BLaER1 treated with 17β-estradiol and CSF1 and Interleukin-3, amounts not matched to agents 10 nM and 100 nM (cell line): ENCODE measurements at regions not wholly inside any gene's neighbourhood (a gene's known extent, or its start where the extent isn't known, plus 50 kb on each side); places are given as distances from the start of the nearest gene placed in this dataset.

Source experiments
- H3K27ac ChIP-seq, 11 experiments: shearing (Covaris generic); formaldehyde crosslinking; 2 replicates each; pipeline ENCODE4 v1.8.1; 2022
- H3K27me3 ChIP-seq, 11 experiments: shearing (Covaris generic); formaldehyde crosslinking; 2 replicates each; pipeline ENCODE4 v1.8.1; 2022
- H3K36me3 ChIP-seq, 11 experiments: shearing (Covaris generic); formaldehyde crosslinking; 2 replicates each; pipeline ENCODE4 v1.8.1; 2022
- H3K4me1 ChIP-seq, 10 experiments: shearing (Covaris generic); formaldehyde crosslinking; 2 replicates each; pipeline ENCODE4 v1.8.1; 2022
- H3K4me2 ChIP-seq, 11 experiments: shearing (Covaris generic); formaldehyde crosslinking; 2 replicates each; pipeline ENCODE4 v1.8.1; 2022
- H3K4me3 ChIP-seq, 10 experiments: shearing (Covaris generic); formaldehyde crosslinking; 2 replicates each; pipeline ENCODE4 v1.8.1; 2022
- H3K9ac ChIP-seq, 11 experiments: shearing (Covaris generic); formaldehyde crosslinking; 2 replicates each; pipeline ENCODE4 v1.8.1; 2022
- H3K9me3 ChIP-seq, 11 experiments: shearing (Covaris generic); formaldehyde crosslinking; replicated peaks in 1 of 11; 2 replicates each; pipeline ENCODE4 v1.8.1; 2022
- H4K20me1 ChIP-seq, 11 experiments: shearing (Covaris generic); formaldehyde crosslinking; 2 replicates each; pipeline ENCODE4 v1.8.1; 2022
- Cebpa-rat ChIP-seq, 11 experiments: shearing (Covaris generic); IDR thresholded peaks; 2 replicates each; pipeline ENCODE4 v1.8.1; 2022

GRCh38 chr6:100117680-100118079 lies 123.7 kb upstream of the MCHR2 start:
- no peaks in the 10 kb centered on the region for H4K20me1 ChIP-seq
- H3K4me3 ChIP-seq, result no peak overlapping the region
- no peaks in the 10 kb centered on the region for H3K9me3 ChIP-seq
- H3K9ac ChIP-seq, result no peak overlapping the region
- no peaks in the 10 kb centered on the region for H3K36me3 ChIP-seq
- H3K4me2 ChIP-seq, result no peak overlapping the region
- no peak overlapping the region for H3K27ac ChIP-seq
- H3K4me1 ChIP-seq, result no peaks in the 10 kb centered on the region
- no peak for TF ChIP-seq Cebpa-rat (IDR thresholded peaks at IDR 0.05)
- H3K27me3 ChIP-seq, result no peaks in the 10 kb centered on the region

- Histone ChIP-seq H3K4me1 (no peaks in the 10 kb centered on the region), H4K20me1 (no peaks in the 10 kb centered on the region), H3K4me2 (no peak overlapping the region), H3K36me3 (no peaks in the 10 kb centered on the region), H3K9me3 (no peaks in the 10 kb centered on the region), H3K27ac (no peak overlapping the region), H3K27me3 (no peaks in the 10 kb centered on the region), H3K9ac (no peak overlapping the region), H3K4me3 (no peak overlapping the region)
- TF ChIP-seq Cebpa-rat (IDR thresholded peaks at IDR 0.05), result no peak
Observed at GRCh38 chr6:100116411-100117194, 122.6 kb upstream of the MCHR2 start.

- no peaks in the 10 kb centered on the region for H3K9me3 ChIP-seq
- no peaks in the 10 kb centered on the region for H4K20me1 ChIP-seq
- H3K4me1 ChIP-seq, result no peaks in the 10 kb centered on the region
- H3K27me3 ChIP-seq, result no peaks in the 10 kb centered on the region
- no peak overlapping the region for H3K9ac ChIP-seq
- no peak overlapping the region for H3K4me3 ChIP-seq
- TF ChIP-seq Cebpa-rat (IDR thresholded peaks at IDR 0.05), result no peak
- no peaks in the 10 kb centered on the region for H3K36me3 ChIP-seq
- no peak overlapping the region for H3K27ac ChIP-seq
- no peak overlapping the region for H3K4me2 ChIP-seq
Observed at GRCh38 chr6:100115407-100116101, 121.5 kb upstream of the MCHR2 start.

GRCh38 chr6:100112855-100113508 lies 119.0 kb upstream of the MCHR2 start:
- Histone ChIP-seq H4K20me1 (no peaks in the 10 kb centered on the region), H3K9ac (no peak overlapping the region), H3K4me3 (no peak overlapping the region), H3K27ac (no peak overlapping the region), H3K27me3 (no peaks in the 10 kb centered on the region), H3K4me1 (no peaks in the 10 kb centered on the region), H3K9me3 (no peaks in the 10 kb centered on the region), H3K36me3 (no peaks in the 10 kb centered on the region), H3K4me2 (no peak overlapping the region)
- TF ChIP-seq Cebpa-rat (IDR thresholded peaks at IDR 0.05), result no peak

GRCh38 chr6:100105919-100106529 lies 112.0 kb upstream of the MCHR2 start:
- Histone ChIP-seq H3K4me3 (no peak overlapping the region), H3K9me3 (no peaks in the 10 kb centered on the region), H3K27me3 (no peaks in the 10 kb centered on the region), H3K27ac (no peak overlapping the region), H4K20me1 (no peaks in the 10 kb centered on the region), H3K4me2 (peak overlapping the region in 8 of 11 experiments; percentile 6 to 41 (median 26); a peak in 11 of 22 replicates), H3K36me3 (no peaks in the 10 kb centered on the region), H3K4me1 (peaks cover 0 to 9% (median 6%) of the 10 kb centered on the region in 10 experiments; a peak in 13 of 20 replicates), H3K9ac (no peak overlapping the region)
- TF ChIP-seq Cebpa-rat (IDR thresholded peaks at IDR 0.05), result no peak

GRCh38 chr6:100105138-100105537 lies 111.1 kb upstream of the MCHR2 start:
- H3K4me2 ChIP-seq, result no peak overlapping the region
- H3K27me3 ChIP-seq, result no peaks in the 10 kb centered on the region
- no peak for TF ChIP-seq Cebpa-rat (IDR thresholded peaks at IDR 0.05)
- H3K9ac ChIP-seq, result no peak overlapping the region
- no peaks in the 10 kb centered on the region for H3K9me3 ChIP-seq
- H3K27ac ChIP-seq, result no peak overlapping the region
- no peaks in the 10 kb centered on the region for H3K36me3 ChIP-seq
- no peaks in the 10 kb centered on the region for H4K20me1 ChIP-seq
- no peak overlapping the region for H3K4me3 ChIP-seq
- H3K4me1 ChIP-seq, result peaks cover 0 to 9% (median 6%) of the 10 kb centered on the region in 10 experiments; a peak in 13 of 20 replicates

GRCh38 chr6:100103931-100104330 lies 109.9 kb upstream of the MCHR2 start:
- Histone ChIP-seq H3K4me2 (no peak overlapping the region), H3K4me1 (peaks cover 0 to 9% (median 6%) of the 10 kb centered on the region in 10 experiments; a peak in 13 of 20 replicates), H3K9ac (no peak overlapping the region), H3K36me3 (no peaks in the 10 kb centered on the region), H3K9me3 (no peaks in the 10 kb centered on the region), H4K20me1 (no peaks in the 10 kb centered on the region), H3K27me3 (no peaks in the 10 kb centered on the region), H3K27ac (no peak overlapping the region), H3K4me3 (no peak overlapping the region)
- TF ChIP-seq Cebpa-rat (IDR thresholded peaks at IDR 0.05), result no peak

- no peak overlapping the region for H3K27ac ChIP-seq
- no peak for TF ChIP-seq Cebpa-rat (IDR thresholded peaks at IDR 0.05)
- no peaks in the 10 kb centered on the region for H4K20me1 ChIP-seq
- H3K4me2 ChIP-seq, result no peak overlapping the region
- no peak overlapping the region for H3K9ac ChIP-seq
- no peaks in the 10 kb centered on the region for H3K27me3 ChIP-seq
- H3K36me3 ChIP-seq, result no peaks in the 10 kb centered on the region
- no peak overlapping the region for H3K4me3 ChIP-seq
- H3K4me1 ChIP-seq, result peaks cover 0 to 9% (median 6%) of the 10 kb centered on the region in 10 experiments; a peak in 13 of 20 replicates
- no peaks in the 10 kb centered on the region for H3K9me3 ChIP-seq
Observed at GRCh38 chr6:100103194-100103593, 109.2 kb upstream of the MCHR2 start.

GRCh38 chr6:100101644-100102043 lies 107.6 kb upstream of the MCHR2 start:
- Histone ChIP-seq H3K36me3 (no peaks in the 10 kb centered on the region), H3K27me3 (no peaks in the 10 kb centered on the region), H3K27ac (no peak overlapping the region), H3K4me1 (peaks cover 0 to 9% (median 6%) of the 10 kb centered on the region in 10 experiments; a peak in 13 of 20 replicates), H3K4me3 (no peak overlapping the region), H3K9me3 (no peaks in the 10 kb centered on the region), H4K20me1 (no peaks in the 10 kb centered on the region), H3K4me2 (no peak overlapping the region), H3K9ac (no peak overlapping the region)
- no peak for TF ChIP-seq Cebpa-rat (IDR thresholded peaks at IDR 0.05)
